COLO668 (cell line): ENCODE measurements at regions not wholly inside any gene's neighbourhood (a gene's known extent, or its start where the extent isn't known, plus 50 kb on each side); places are given as distances from the start of the nearest gene placed in this dataset.

Source experiments
- DNase-seq: peaks from one replicate; lab custom pipeline; 2025; ENCODE audit not compliant: unreplicated experiment; lab: John Stamatoyannopoulos, UW

DNA sequence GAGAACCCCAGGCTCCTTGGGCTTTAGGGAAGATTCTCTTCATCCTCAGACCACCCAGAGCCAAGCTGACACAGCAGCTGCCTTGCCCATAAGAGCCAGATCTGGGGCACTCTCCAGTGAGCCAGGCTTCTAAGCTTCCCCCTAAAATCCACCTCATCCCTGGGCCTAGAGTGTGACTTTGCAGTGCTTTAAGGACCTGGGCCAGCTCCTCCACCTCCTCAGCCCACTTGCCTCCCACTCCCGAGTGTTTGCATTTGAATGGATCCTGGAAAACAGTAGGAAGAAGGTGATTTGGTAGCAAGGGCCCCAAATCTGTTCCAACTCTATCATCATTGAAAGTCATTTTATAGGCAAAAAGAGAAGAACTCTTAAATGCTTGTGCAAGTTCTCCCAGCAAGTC is 108.7 kb upstream of the UBL3 start:
- no peak for DNase-seq

DNA sequence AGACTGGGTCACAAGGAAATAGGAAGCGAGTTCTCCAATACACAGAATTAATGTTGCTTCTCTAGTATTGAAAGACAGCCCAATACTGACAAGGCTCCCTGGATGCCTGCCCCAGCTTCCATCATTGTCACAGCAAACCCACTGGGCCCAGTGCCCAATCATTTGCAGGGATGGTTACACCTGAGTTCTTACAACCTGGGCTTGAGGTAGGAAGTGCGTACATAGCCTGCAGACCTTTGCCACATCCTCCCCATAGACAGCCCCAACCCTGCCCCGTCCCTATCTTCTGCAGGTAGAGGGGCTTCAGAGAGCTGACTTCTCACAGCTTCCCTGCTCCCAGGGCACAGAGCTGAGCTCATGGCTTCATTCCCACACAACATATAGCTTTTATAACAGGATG is 108.1 kb upstream of the UBL3 start:
- DNase-seq: no peak

GRCh38 chr13:29957320-29957719 is 106.9 kb upstream of the UBL3 start:
- DNase-seq: no peak

DNA sequence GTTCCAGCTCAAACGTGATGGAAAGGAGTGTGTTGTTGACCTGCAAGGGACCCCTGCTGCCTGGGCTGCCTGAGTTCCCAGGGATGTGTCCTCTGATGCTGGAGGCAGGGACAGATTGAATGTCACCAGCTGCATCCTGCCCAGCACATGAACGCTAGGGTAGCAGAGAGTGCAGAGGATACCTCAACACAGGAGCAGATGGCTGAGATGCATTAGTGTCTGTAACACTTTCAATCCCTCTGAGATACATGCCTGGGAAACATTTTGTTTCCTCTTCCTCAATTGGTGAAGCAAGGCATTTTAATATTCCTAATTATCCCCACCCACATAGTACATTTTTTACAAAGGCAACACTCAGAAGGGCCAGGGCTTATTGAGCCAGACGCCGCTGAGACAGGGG is 106.4 kb upstream of the UBL3 start:
- no peak for DNase-seq

GRCh38 chr13:29955137-29955650 is 104.8 kb upstream of the UBL3 start:
- DNase-seq: no peak

DNA sequence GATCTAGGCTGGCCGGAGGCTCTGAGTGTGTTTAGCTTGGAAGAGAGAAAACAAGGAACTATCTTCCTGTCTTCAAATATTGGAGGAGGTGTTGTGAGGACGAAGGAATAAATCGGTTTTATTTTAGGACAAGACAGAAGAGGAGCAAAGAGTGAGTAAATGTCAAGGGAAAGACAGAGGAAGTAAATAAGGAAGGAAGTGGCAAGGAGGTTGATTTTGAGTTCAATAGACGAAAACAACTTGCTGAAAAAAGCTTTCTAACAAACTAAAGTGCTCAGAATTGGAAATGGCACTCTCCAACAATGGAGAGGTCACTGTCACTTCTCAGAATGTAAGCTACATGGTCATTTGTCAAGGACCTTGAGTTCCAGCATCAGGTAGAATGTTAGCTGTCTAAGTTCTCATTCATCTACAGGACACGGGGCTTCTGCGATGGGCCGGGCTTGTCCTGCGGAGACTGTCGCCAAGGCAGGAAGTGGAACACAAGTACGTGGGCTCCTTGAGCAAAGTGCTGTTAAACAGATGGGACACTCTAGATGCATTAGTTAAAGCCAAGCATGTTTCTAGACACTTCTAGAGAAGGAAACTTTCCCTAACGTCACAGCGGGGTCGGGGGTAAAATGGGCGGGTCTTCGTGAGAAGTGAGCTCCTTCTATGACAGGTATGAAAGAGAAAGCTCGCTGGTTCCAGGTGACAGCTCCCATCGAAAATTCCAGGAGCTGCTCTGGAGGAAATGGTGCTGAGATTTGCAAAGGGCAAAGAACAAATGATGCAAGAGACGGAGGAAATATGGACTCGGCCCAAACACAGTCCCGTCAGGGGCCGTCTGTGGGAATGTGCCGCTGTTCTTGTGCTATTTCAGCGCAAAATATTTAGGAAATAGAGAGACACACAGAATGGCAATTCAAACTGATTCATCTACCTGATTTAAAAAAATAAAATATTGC is 103.9 kb upstream of the UBL3 start:
- no peak for DNase-seq

DNA sequence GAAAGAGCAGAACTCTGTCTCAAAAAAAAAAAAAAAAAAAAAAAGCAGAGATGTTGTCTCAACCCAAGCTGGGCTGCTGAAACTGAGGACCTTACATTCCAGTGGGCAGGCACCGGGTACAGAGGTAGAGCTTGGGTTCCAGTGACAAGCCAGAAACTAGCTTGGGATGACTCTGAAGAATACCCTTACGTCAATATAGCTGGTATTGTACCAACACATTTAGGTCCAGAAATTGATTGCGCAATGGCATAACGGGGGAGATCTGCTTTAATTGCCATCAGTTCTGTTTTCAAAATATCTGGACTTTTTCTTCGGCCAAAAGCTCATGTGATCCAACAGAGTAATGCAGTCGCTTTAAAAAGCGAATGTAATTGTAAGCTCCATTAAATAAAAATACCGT is 103.1 kb upstream of the UBL3 start:
- DNase-seq: no peak

DNA sequence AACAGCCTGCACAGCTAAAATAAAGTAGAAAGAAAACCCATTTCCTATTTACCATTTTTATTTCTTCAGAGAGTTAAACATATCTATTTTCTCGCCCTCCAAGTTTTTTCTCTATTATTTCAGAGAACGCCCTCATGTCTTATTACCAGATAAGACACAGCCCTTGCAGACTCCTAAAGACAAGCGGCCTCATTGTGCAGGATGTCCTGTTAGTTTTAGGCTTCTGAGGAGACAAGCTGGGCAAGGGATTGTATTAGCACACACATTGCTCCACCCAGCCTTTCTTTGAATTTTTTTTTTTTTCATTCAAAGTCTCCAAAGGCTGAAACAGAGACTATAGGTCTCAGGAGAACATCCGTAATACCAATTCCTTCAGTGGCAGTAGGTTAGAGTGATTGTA is 101.8 kb upstream of the UBL3 start:
- no peak for DNase-seq

GRCh38 chr13:29948791-29949190 is 98.4 kb upstream of the UBL3 start:
- DNase-seq: no peak

- no peak for DNase-seq
These were observed 97.8 kb upstream of the UBL3 start for GRCh38 chr13:29948244-29948643.

DNA sequence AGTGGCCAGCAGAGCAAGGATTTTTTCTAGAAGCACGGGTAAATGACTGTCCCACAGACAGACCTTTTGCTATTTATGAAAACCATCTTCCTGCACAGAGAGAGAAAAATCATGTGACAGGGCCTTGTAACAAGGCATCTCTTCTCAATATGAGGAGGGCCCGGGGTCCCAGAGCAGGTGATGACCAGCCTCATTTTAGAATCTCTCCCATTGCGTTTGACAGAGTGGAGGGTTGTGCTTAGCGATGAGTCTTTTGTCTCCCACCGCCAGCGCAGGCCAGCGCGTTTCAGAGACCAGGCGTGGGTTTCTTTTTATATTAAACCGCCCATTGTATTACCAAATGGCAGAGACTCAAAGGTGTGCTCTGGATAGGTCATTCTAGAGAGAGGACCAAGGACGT is 97.4 kb upstream of the UBL3 start:
- no peak for DNase-seq

DNA sequence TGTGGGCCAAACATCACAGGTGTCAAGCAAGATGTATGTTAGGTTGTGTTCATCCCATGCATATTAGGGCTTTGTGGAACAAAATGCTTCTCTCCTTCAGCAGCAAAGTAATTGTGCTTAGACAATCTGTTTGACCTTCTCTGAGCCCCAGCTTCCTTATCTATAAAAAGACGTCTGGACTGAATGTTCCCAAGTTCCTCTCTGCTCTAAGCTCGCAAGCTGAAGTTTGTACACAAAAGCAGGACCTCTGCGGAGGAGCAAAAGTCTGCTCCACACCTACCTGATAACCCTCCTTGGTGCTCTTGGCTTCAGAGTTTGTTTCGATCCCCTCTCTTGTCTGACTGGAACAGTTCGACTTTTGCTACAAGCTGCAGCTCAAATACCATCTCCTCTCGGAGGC is 95.7 kb upstream of the UBL3 start:
- DNase-seq: no peak

- DNase-seq: no peak
These were observed 93.3 kb upstream of the UBL3 start for GRCh38 chr13:29943686-29944085.

- DNase-seq: no peak
These were observed 92.9 kb upstream of the UBL3 start for GRCh38 chr13:29943273-29943672.

DNA sequence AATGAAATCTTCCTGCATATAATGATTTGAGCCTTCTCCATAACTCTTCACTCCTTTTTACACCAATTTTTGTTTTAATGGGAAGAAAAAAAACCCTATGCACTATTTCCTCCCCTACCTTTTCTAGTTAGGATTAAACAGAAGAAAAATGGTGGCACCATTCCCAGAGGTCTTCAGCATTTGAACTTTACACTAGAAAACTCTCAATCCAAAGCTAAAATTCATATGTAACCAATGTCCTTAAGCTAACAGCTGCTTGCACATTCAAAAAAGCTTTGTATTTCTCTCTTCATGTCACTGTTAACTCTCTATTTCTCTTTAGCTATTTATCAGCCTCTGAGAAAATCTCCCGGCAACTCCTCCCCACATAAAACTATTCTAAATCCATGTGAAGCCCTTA is 90.3 kb upstream of the UBL3 start:
- DNase-seq: no peak

GRCh38 chr13:29939158-29939557 is 88.7 kb upstream of the UBL3 start:
- no peak for DNase-seq

DNA sequence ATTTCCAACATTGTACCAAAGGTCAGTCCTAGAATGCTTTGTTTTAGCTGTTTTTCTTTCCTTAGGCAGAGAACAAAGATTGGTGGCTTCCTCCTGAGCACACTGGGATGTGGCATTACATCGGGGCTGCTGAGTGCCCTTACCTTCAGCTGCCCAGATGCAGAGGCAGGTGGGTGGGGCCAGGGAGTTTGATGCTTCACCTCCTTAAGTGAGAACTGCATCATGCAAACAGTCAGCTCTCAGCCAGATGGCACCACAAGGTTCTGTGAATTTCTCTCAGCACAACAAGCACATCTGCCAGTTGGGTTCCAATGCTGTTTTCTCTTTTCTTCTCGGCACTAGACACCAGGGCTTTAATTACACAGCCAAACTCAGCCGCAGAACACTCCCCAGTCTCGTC is 87.4 kb upstream of the UBL3 start:
- no peak for DNase-seq

DNA sequence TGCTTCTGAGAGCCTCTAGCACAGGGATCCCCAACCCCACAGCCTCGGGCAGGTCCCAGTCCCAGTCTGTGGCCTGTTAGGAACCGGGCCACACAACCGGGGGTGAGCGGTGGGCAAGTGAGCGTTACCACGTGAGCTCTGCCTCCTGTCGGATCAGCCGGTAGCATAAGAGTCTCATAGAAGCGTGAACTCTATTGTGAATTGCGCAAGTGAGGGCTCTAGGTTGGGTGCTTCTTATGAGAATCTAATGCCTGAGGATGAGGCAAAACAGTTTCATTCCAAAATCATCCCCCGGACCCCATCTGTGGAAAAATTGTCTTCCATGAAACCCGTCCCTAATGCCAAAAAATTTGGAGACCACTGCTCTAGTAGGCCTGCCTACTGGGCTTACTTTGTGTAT is 87.0 kb upstream of the UBL3 start:
- no peak for DNase-seq

DNA sequence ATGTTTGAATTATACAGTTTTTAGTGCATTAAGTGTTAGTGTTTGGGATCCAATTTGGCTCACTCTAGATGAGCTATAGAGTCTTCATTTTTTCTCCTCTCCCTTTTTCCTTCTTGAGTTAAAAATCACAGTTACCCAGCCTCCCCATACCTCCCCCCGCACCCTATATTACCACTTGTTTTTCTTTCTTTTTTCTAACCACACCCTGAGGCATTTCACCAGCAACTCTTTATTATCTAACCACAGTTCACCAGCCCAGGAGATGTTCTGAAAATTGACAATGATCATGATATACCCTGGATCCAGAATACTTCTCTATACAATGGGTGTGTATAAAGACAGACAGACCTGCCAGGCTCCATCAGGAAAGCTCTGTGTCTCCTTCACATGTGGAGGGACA is 86.5 kb upstream of the UBL3 start:
- DNase-seq: no peak

- DNase-seq: no peak
These were observed 85.8 kb upstream of the UBL3 start for GRCh38 chr13:29936051-29936813.

DNA sequence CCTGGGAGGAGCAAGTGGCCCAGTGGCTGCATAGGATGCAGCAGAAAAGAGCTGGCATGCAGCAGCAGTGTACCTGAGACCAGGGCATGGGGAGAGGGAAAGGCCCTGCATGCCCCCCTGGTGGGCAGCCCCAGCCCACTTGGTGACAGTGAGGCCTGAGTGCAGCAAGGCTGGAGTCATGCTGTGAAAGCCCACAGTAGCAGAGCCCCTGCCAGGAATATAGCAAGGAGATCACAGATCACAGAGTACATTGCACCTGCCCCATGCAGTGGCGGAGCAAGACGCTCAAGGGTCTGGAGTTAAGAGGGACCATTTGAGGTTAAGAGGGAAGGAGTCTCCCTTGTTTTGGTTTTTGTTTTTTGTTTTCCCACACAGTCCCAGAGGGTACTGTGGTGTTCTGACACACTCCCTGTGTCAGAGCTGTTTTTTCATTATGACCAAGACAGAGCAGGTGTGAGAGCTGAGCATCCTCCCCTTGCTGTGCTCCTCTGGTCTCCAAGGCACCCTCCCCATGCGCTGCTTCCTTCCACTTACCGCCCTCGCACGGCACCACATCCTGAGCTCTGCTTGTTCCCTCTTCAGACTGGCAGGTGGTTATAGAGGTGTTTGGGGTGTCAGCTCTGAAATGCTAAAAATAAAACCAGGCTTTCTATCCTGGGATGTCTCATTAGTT is 85.0 kb upstream of the UBL3 start:
- DNase-seq: no peak
